MCF 10A (cell line): ENCODE measurements at regions not wholly inside any gene's neighbourhood (a gene's known extent, or its start where the extent isn't known, plus 50 kb on each side); places are given as distances from the start of the nearest gene placed in this dataset.
"Not testable (repeated sequence)": the region's sequence is repeated elsewhere in the genome, so short reads cannot be mapped to it uniquely, and the experiment has no call there.

Experiments
- BruUV-seq: library from RNA; stranded (reverse); fragments of 400-500 nt; replicated peaks from 2 replicates; lab custom pipeline; 2021; lab: Mats Ljungman, UMichigan
- CTCF ChIA-PET: fragments of 300-600 bp; sonication (Branson Sonifier 250); formaldehyde crosslinking; extraction: SDS; loops from one replicate; lab custom pipeline; 2021; ENCODE audit warnings: antibody characterized with exemption, inconsistent platforms; lab: Yijun Ruan, JAX
- POLR2A ChIA-PET: fragments of 300-600, 350-650 bp; sonication (Branson Sonifier 250); formaldehyde crosslinking; extraction: SDS; loops from one replicate; lab custom pipeline; 2020; ENCODE audit warnings: antibody characterized with exemption, inconsistent platforms; lab: Yijun Ruan, JAX
- DNase-seq: peaks from one replicate; pipeline ENCODE4 v3.0.0-alpha.2; 2018; ENCODE audit not compliant: unreplicated experiment
- H3K27ac Mint-ChIP-seq: one replicate; pipeline ENCODE4 v1.8.0; 2022; ENCODE audit warnings: mild to moderate bottlenecking, low read depth, mixed read lengths; ENCODE audit not compliant: unreplicated experiment
- H3K27me3 Mint-ChIP-seq: one replicate; pipeline ENCODE4 v1.8.0; 2022; ENCODE audit warnings: mixed read lengths; ENCODE audit not compliant: insufficient read depth, unreplicated experiment
- H3K36me3 Mint-ChIP-seq: one replicate; pipeline ENCODE4 v1.8.0; 2022; ENCODE audit warnings: mild to moderate bottlenecking, moderate library complexity, mixed read lengths; ENCODE audit not compliant: insufficient read depth, unreplicated experiment
- H3K4me1 Mint-ChIP-seq: one replicate; pipeline ENCODE4 v1.8.0; 2022; ENCODE audit warnings: mixed read lengths; ENCODE audit not compliant: insufficient read depth, unreplicated experiment
- H3K4me3 Mint-ChIP-seq: one replicate; pipeline ENCODE4 v1.8.0; 2022; ENCODE audit warnings: mild to moderate bottlenecking, moderate library complexity, mixed read lengths; ENCODE audit not compliant: unreplicated experiment
- H3K9me3 Mint-ChIP-seq: one replicate; pipeline ENCODE4 v1.8.0; 2022; ENCODE audit warnings: mixed read lengths; ENCODE audit not compliant: unreplicated experiment
- CTCF ChIP-seq: fragments of 200-600 bp; IDR thresholded peaks from one replicate; pipeline ENCODE4 v1.8.0; 2022; ENCODE audit warnings: antibody characterized with exemption, mild to moderate bottlenecking; ENCODE audit not compliant: unreplicated experiment
- intact Hi-C: fragments of 100-400 bp; cut with micrococcal nuclease; formaldehyde crosslinking; loops from 2 replicates; pipeline ENCODE4 v1.14.1; 2022

DNA sequence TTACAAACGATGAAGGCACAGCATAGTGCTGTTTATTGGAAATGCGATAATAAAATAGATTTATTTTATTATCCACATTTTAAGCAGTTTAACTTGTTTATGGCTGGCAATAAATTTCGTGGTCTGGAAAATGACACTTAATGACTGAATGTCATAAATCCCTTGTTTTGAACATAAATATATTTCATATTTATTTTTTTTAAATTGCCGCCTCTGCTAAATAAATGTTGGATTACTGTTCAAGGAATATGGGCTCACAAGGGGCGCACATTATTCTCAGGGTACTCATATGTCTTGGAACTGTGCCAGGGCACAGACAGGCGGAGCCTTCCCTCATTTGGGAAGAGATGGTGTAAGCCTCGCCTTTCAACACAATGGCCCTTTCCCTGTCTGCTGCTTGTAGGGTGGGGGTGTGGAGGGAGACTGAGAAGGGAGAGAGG is 134.3 kb downstream of the PXDC1 start:
- no peak for TF ChIP-seq CTCF
- ChIA-PET POLR2A (no interaction called here), CTCF (interaction anchor here (0.9 kb wide), 1 partner anchor 116 kb away, joined by 3 read pairs; no protein-coding TSS in a partner anchor)

DNA sequence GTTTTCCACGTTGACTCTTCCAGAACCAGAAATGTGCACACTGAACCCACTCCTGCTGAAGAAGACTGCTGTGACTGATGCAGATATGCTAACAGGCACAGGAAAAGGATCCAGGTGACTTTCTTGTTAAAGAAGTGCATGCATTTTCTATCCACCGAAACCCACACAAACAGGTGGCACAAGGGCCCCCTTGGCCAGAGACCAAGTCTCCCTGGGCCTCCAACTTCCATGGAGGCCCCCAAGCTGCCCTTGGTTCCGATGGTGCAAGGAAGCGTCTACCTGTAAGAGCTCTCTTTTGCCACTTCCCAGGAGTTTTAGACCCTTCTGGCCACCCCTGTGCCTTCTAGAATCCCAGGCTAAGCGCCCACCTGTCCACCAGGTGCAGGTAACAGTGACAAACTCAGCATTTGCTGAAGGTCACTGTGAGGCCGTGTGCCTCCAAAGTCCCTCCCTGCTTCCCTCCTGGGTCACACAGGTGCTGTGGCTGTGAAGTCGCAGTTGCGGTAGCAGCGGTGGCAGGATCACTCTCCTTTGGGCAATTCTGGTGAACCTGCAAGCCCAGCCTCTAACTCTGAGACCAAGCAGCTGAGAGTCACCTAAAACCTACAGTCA is 134.8 kb downstream of the PXDC1 start:
- Mint-ChIP-seq H3K9me3 (no peaks in the 10 kb centered on the region), H3K4me1 (peaks cover 13% of the 10 kb centered on the region), H3K27me3 (no peaks in the 10 kb centered on the region), H3K4me3 (no peak overlapping the region), H3K36me3 (no peaks in the 10 kb centered on the region), H3K27ac (no peak overlapping the region)
- BruUV-seq, result no TSS peak
- intact Hi-C loops, result no loop called here
- TF ChIP-seq CTCF, result no peak
- POLR2A ChIA-PET, result interaction anchor here (1.0 kb wide), 1 partner anchor 98 kb away, joined by 3 read pairs; no protein-coding TSS in a partner anchor
- no peak for DNase-seq
- CTCF ChIA-PET, result interaction anchor here (0.9 kb wide), 1 partner anchor 116 kb away, joined by 3 read pairs; no protein-coding TSS in a partner anchor

More for the DNA sequence above, 134.3 kb downstream of the PXDC1 start:
- DNase-seq, result no peak
- Mint-ChIP-seq H3K4me3 (no peak overlapping the region), H3K36me3 (no peaks in the 10 kb centered on the region), H3K9me3 (no peaks in the 10 kb centered on the region), H3K27me3 (no peaks in the 10 kb centered on the region), H3K27ac (no peak overlapping the region), H3K4me1 (peaks cover 7% of the 10 kb centered on the region)
- BruUV-seq, result no TSS peak
- intact Hi-C loops, result no loop called here

- no peak for DNase-seq
- Mint-ChIP-seq H3K36me3 (no peaks in the 10 kb centered on the region), H3K27me3 (no peaks in the 10 kb centered on the region), H3K9me3 (no peaks in the 10 kb centered on the region), H3K27ac (no peak overlapping the region), H3K4me1 (peaks cover 21% of the 10 kb centered on the region), H3K4me3 (no peak overlapping the region)
- BruUV-seq, result no TSS peak
- intact Hi-C loops, result no loop called here
- CTCF ChIA-PET, result interaction anchor here (0.9 kb wide), 1 partner anchor 117 kb away, joined by 3 read pairs; no protein-coding TSS in a partner anchor
- POLR2A ChIA-PET, result interaction anchor here (0.7 to 1.0 kb wide), 3 partner anchors 89 to 97 kb away, joined by 3 to 5 read pairs (median 3); no protein-coding TSS in a partner anchor
- TF ChIP-seq CTCF, result no peak
Observed at GRCh38 chr6:3615391-3616380, 135.8 kb downstream of the PXDC1 start.

DNA sequence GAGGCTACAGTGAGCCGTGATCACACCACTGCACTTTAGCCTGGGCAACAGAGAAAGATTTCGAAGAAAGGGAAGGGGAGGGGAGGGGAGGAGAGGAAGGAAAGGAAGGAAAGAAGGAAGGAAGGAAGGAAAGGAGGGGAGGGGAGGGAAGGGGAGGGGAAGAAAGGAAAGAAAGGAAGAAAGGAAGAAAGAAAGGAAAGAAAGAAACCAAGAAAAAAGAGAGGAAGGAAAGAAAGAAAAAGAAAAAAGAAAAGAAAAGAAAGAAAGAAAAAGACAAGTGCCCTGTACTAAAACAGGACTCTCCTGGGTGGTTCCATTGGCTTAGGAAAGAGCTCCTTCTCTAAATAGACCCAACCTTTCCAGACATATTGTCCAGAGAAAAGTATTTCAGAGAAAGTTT is 136.6 kb downstream of the PXDC1 start:
- H3K36me3 Mint-ChIP-seq, result no peaks in the 10 kb centered on the region
- no peak for DNase-seq
- no peak overlapping the region for H3K27ac Mint-ChIP-seq
- intact Hi-C loops, result loop anchor here (5.0 kb wide), 1 partner anchor 98 kb away; no protein-coding TSS in a partner anchor
- no TSS peak for BruUV-seq
- peaks cover 21% of the 10 kb centered on the region for H3K4me1 Mint-ChIP-seq
- ChIA-PET CTCF (no interaction called here), POLR2A (interaction anchor here (0.7 to 1.0 kb wide), 2 partner anchors 89 to 96 kb away, joined by 3 to 5 read pairs; no protein-coding TSS in a partner anchor)
- no peaks in the 10 kb centered on the region for H3K27me3 Mint-ChIP-seq
- H3K9me3 Mint-ChIP-seq, result no peaks in the 10 kb centered on the region
- TF ChIP-seq CTCF, result no peak
- H3K4me3 Mint-ChIP-seq, result no peak overlapping the region

DNA sequence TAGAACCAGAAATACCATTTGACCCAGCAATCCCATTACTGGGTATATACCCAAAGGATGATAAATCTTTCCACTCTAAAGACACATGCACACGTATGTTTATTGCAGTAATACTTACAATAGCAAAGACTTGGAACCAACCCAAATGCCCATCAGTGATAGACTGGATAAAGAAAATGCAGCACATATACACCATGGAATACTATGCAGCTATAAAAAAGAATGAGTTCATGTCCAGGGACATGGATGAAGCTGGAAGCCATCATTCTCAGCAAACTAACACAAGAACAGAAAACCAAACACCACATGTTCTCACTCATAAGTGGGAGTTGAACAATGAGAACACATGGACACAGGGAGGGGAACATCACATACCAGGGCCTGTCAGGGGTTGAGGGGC is 137.9 kb downstream of the PXDC1 start:
- not testable (repeated sequence) for H3K9me3 Mint-ChIP-seq, H3K27me3 Mint-ChIP-seq, H3K27ac Mint-ChIP-seq, DNase-seq, H3K4me3 Mint-ChIP-seq, H3K36me3 Mint-ChIP-seq, BruUV-seq
- ChIA-PET CTCF (interaction anchor here (0.5 kb wide), 1 partner anchor 16 kb away, joined by 3 read pairs; no protein-coding TSS in a partner anchor), POLR2A (interaction anchor here (0.6 to 3.8 kb wide), 7 partner anchors 22 to 191 kb away, joined by 3 to 46 read pairs (median 9); no protein-coding TSS in a partner anchor)
- peaks cover 21% of the 10 kb centered on the region for H3K4me1 Mint-ChIP-seq
- intact Hi-C loops, result loop anchor here (5.0 kb wide), 1 partner anchor 96 kb away; no protein-coding TSS in a partner anchor
